ENCODE measurements at regions not wholly inside any gene's neighbourhood (a gene's known extent, or its start where the extent isn't known, plus 50 kb on each side); places are given as distances from the start of the nearest gene placed in this dataset.

- no peak for DNase-seq
Measured at GRCh38 chr18:60555625-60556024, 183.1 kb upstream of the MC4R start.

DNA sequence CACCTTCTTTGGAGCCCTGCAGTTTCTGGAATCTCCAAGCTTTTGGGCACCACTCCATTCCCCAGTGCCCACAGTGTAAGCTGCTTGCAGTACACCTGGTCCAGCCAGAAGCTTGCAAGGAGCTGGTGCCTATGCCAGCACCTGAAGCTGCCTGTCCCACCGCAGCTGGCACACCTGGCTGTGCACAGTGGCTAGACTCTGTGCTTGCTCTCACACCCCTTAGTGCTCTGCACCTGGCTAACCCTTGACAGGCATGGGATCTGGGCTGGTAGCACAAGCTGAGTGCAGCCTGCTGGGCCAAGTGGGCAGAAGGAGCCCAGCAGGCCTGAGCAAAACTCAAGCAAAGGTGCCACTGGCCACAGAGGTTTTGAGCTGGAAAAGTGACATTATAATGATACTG is 183.8 kb upstream of the MC4R start:
- DNase-seq: no peak

DNA sequence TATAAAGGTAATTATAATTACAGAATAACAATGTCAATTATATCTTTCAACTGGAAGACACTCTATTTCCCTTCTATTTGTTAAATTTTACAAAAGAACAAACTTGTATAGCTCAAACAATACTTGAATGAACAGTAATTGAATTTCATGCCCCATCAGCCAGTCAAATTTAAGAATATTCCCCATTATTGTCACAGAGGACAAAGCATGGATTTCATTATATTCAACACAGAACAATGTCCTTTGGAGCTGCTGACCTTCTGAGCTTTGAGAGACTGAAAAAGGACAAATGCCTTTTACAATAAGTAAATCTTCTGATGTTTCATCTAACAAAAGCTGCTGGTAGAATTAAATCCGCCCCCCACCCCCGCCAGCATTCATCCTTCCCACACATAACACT is 187.5 kb upstream of the MC4R start:
- no peak for DNase-seq

DNA sequence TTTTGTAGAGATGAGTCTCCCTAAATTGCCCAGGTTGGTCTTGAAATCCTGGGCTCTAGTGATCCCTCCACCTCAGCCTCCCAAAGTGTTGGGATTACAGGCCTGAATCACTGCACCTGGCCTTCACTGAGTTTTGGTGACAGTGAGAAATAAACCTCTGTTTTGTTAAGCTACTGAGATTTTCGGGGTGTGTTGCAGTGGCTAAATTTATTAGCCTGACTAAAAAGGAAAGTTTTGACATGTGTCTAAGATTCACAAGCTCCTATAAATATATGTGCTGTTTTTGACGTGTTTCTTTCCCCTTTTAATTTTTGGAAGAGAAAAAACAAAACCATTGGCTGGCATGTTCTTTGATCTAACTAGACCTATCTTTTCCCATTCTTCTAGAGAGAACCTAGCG is 190.5 kb upstream of the MC4R start:
- DNase-seq: no peak

DNA sequence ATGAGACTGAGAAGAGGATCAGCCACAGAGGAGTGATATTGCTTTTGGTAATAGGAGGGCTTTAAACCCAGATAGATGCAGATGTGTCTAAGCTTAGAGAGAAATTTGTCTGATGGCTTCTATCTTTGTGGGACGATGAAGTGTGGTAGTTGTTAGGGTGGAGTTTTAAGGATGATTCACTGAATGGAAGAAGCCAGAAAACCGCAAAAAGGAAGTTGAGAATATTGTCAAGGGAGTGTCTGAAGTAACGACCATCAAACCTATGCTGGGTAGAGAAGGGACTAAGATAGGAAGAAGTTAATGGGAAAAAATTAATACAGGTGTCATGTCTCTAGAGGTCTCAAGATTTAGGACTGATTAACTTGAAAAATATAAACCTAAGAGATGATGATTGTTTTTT is 195.6 kb upstream of the MC4R start:
- DNase-seq: no peak

GRCh38 chr18:60570172-60570571 is 197.6 kb upstream of the MC4R start:
- DNase-seq: no peak

- no peak for DNase-seq
Measured at GRCh38 chr18:60577457-60577856, 204.9 kb upstream of the MC4R start.

DNA sequence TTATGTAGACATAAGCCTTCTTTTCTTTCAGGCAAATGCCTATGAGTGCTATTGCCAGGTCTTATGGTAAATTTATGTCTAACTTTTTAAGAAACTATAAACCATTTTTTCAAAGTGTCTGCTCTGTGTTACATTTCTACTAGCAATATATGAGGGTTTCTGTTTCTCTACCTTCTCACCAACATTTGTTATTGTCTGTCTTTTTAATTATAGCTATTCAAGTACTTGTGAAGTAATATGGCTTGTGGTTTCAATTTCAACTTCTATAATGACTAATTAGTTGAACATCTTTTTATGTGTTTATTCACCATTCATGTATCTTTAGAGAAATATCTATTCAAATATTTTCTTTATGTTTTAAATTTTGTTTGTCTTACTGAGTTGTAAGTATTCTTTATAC is 213.1 kb upstream of the MC4R start:
- DNase-seq: no peak

GRCh38 chr18:60593249-60593648 is 220.7 kb upstream of the MC4R start:
- no peak for DNase-seq

GRCh38 chr18:60596928-60597327 is 224.4 kb upstream of the MC4R start:
- no peak for DNase-seq

DNA sequence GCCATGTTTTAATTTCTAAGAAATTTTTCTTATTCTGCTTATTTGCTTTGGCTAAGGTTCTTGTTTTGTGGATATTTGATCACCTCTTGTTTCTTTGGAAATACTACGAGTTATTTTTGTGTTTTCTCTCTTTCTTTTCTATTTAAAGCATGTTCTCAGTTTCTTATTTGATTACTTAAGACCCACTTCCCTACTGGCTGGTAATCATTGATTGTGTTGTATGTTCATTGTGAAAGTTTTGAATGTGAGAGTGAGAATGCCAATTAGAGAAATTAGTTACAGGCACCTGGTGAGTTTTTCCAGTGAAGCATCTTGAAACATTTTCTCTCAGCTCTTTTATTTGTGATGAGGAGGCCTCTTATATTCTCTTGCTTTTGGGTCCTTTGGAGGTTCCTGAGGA is 226.7 kb upstream of the MC4R start:
- no peak for DNase-seq

GRCh38 chr18:60599995-60600394 is 227.4 kb upstream of the MC4R start:
- no peak for DNase-seq

DNA sequence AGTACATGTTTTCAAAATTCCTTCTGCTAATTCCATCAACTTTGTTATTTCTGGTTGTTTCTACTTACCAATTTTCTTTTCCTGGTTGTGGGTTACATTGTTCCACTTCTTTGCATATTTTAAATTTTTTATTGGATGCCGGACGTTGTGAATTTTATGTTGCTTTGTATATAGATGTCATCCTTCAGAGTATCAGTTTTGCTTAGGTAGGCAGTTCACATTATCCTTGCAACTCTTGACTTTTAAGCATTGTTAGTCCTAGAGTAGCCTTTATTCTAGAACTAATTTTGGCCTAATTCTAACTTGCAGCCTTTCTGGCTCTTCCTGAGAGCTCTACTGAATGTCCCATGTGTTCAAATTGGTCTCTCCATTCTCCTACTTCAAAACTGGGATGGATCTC is 228.7 kb upstream of the MC4R start:
- DNase-seq: no peak

DNA sequence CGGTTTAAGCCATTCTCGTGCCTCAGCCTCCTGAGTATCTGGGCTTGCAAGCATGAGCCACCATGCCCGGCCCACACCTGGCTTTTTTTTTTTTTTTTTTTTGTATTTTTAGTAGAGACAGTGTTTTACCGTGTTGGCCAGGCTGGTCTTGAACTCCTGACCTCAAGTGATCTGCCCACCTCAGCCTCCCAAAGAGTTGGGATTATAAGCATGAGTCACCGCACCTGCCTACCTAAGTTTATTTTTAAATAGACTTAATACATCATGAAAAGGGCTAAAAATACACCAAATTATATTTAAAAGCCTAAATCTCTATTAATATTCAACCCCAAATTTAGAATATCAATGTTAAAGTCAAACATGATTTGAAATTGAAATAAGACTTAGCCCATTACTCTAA is 250.8 kb upstream of the MC4R start:
- DNase-seq: no peak

DNA sequence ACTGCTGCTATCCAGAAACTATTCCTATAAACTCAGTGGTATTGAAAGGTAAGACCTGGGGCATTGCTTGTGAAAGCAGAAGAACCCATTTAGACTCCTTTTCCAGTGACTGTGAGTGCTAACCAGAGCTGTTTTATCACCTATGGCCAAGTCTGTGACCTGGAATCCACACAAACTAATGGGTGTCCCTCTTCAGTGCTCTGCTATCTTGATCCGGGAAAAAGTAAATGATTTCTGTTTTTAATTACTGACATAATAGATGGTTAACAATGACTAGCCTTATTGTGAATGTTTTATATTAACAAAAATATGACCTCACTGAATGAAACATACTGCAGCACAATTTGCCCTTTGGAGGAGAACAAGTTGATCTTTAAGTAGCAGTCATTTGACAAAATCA is 251.6 kb upstream of the MC4R start:
- no peak for DNase-seq

- no peak for DNase-seq
Measured at GRCh38 chr18:60639836-60640235, 267.3 kb upstream of the MC4R start.

DNA sequence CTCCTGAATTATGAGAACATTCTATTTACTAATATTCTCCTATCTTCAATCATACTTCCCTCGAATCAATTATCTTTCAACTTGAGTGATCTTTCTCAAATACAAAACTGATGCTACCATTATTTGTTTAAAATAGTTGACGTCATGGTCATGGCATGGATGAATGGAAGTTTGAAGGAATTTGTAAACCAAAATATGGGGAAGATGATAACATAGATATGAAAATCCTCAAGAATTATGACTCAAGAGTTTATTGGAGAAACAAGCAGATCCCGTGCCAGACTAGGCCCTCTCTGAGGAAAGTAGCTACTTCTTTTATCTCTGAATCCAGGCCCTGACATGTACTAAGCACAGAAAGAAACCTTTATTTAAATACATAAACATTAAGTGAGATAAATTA is 270.4 kb upstream of the MC4R start:
- DNase-seq: no peak

DNA sequence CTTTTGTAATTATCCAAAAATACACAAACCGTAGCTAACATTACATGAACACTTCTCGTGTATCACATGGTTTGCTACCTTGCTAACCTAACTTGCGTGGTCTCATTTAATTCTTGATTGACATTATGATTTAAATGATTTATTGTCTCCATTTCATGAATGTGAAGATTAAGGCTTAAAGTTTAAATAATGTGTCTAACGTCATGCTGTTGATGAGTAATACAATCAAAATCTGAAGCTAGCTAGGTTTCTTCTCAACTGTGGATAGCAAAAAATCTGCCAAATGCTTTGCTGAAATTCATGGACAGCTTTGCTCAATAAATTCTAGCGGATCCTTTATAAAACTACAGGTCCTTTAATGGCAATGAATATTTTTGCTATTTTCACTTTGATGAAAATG is 274.1 kb upstream of the MC4R start:
- DNase-seq: no peak

DNA sequence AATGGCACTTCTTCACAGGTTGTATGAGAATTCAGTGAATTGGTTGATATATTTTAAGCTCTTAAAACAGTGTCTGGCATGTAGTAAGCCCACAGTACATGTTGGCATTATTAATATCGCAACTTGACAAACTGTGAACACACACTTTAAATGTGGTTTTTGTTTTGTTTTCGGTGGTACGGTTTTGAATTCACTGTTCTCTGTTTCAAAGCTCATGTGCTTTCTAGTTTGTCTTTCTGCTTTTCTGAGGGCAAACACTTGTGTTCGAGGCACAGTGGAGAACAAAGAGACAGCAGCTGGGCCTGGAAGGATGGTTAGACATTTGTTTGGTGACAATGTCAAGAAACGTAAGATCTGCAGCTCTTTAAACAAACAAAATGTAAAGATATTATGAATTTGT is 276.5 kb upstream of the MC4R start:
- peak; percentile 17 for DNase-seq

- peak; percentile 34 for DNase-seq
Measured at GRCh38 chr18:60649842-60650536, 277.4 kb upstream of the MC4R start.

DNA sequence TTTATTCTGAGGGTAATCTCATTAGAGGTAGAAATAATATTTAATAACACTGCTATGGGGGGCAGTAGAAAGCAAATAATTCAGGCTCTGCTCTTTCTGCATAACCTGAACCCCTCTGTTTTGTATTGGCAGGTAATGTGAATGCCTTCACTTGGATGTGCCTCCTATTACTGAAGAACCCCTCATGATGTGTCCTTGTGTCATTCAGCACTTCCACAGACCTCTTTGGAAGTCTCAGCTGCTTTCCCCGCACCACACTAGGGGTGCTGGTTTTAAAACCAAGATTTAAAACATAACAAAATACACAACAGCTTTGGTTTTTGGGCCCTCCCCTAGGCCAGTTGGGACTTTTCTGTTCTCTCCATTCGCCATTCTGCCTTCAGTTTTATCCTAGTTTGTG is 281.7 kb upstream of the MC4R start:
- no peak for DNase-seq

- no peak for DNase-seq
Measured at GRCh38 chr18:60656553-60656952, 284.0 kb upstream of the MC4R start.

DNA sequence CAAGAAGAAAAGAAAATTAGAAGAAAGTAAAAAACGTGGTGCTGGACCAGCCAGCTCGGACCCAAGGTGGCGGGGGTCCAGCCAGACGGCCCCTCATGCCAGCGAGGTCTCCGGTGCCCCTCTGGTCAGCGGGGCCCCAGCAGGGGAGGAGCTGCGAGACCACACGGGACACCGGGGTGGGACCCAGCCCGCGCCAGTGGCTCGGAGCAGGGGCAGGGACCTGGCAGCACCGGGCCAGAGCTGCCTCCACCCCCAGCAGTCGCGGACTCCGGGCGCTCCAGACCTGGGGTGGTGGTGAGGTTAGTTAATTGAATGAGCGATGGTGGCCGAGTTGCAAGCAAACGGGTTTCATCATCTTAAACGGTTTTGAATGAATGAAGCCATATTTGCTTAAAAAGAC is 289.9 kb upstream of the MC4R start:
- DNase-seq: no peak

- no peak for DNase-seq
Measured at GRCh38 chr18:60663060-60663989, 290.8 kb upstream of the MC4R start.

- DNase-seq: no peak
Measured at GRCh38 chr18:60664736-60665135, 292.2 kb upstream of the MC4R start.
